ENCODE measurements at regions not wholly inside any gene's neighbourhood (a gene's known extent, or its start where the extent isn't known, plus 50 kb on each side); places are given as distances from the start of the nearest gene placed in this dataset.

DNA sequence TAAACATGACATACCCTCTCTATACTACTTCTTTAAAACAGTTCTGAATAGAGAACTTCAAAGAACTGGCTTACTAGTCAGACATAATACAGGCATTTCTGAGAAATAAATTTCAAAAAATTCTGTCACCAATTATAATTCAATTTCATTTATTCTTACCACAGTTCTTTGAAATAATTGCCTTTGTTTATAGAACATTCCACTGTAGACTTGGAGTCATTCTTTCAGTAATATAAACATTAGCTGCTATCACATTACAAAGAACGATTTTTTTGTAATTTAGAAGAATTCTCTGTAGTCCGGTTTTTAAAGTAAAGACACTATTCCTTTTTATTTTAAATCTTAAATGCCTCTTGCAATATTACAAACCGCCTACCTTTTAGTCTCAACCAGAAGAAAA lies 146.4 kb upstream of the COL11A1 start:
- TF ChIP-seq POLR2A (IDR thresholded peaks at IDR 0.05): no peak
- no peak for TF ChIP-seq CTCF (IDR thresholded peaks at IDR 0.05 in 4 of 5, conservative IDR thresholded peaks at IDR 0.05 in 1 of 5)
- Histone ChIP-seq H3K9me3 (no peaks in the 10 kb centered on the region), H3K4me3 (no peak overlapping the region), H3K27me3 (no peaks in the 10 kb centered on the region), H3K27ac (no peak overlapping the region), H3K36me3 (no peaks in the 10 kb centered on the region), H3K4me1 (no peaks in the 10 kb centered on the region)
- ATAC-seq (no peak), DNase-seq (no peak)
- in situ Hi-C loops (cut with MboI; ENCODE audit: low sequenced_read_pairs in 4 of 4) (no loop called here), intact Hi-C loops (cut with DNase I; ENCODE audit: low total_unique reads) (no loop called here)

DNA sequence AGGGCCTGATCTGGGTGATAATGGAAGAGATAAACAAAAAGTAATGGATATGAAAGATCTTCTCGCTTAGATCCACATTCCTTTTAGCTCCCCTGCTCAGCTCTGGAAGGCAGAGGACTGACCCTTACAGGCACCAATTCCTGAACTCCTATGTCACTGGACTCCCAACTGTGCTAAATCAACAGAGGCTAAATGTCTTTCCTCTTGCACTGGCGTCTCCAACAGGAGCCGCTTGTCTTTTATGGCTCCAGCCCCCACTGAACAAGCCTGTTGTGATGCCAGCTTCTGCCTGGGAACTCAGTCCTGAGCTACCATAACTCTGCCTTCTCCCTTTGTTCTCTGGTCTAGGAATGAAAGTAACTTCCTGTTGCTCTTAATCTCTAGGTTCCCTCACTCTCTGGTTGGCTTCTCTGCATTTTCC lies 142.1 kb upstream of the COL11A1 start:
- no peaks in the 10 kb centered on the region for H3K4me1 ChIP-seq
- no peak overlapping the region for H3K27ac ChIP-seq
- H3K36me3 ChIP-seq: no peaks in the 10 kb centered on the region
- no peak for ATAC-seq
- TF ChIP-seq CTCF (IDR thresholded peaks at IDR 0.05 in 4 of 5, conservative IDR thresholded peaks at IDR 0.05 in 1 of 5): no peak
- TF ChIP-seq POLR2A (IDR thresholded peaks at IDR 0.05): no peak
- in situ Hi-C loops (cut with MboI; ENCODE audit: low sequenced_read_pairs in 4 of 4) (no loop called here), intact Hi-C loops (cut with DNase I; ENCODE audit: low total_unique reads) (no loop called here)
- no peaks in the 10 kb centered on the region for H3K27me3 ChIP-seq
- no peak for DNase-seq
- no peaks in the 10 kb centered on the region for H3K9me3 ChIP-seq
- no peak overlapping the region for H3K4me3 ChIP-seq

DNA sequence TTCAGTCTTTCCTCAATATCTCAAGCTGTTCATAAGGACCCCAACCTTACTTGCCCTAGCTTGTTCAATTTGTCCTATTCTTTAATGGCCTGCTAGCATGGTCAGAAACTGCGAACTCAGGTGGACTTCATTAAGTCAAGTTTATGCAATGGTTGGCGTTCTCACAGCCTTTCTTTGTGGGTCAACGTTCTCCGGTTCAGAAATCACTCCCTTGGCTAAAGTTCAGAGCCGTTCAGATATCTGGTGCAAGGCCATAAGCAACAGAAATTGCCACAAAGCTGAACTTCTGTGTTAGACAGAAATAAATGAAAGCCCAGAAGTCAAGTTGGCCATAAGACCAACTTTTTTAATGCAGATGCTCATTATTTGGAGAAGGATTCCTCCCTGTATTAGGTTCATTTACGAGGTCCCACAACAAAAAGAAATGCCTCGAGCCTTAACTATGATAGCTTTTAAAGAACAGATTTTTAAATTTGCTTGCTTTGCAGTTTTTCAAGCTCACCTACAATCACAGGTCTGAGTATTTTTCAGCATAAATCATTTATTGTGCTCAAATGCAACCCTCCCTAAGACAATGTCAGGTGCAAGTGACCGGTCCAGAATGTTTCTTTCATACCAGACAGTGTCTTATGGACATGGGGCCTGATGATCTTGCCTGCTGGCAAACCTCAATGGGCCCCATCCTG lies 140.2 kb upstream of the COL11A1 start:
- no peaks in the 10 kb centered on the region for H3K9me3 ChIP-seq
- H3K36me3 ChIP-seq: no peaks in the 10 kb centered on the region
- no peak for DNase-seq
- intact Hi-C loops (cut with DNase I; ENCODE audit: low total_unique reads): no loop called here
- no peaks in the 10 kb centered on the region for H3K27me3 ChIP-seq
- no peak for ATAC-seq
- H3K27ac ChIP-seq: no peak overlapping the region
- TF ChIP-seq CTCF (IDR thresholded peaks at IDR 0.05 in 4 of 5, conservative IDR thresholded peaks at IDR 0.05 in 1 of 5): no peak
- TF ChIP-seq POLR2A (IDR thresholded peaks at IDR 0.05): no peak
- H3K4me1 ChIP-seq: no peaks in the 10 kb centered on the region
- H3K4me3 ChIP-seq: no peak overlapping the region
- in situ Hi-C loops (cut with MboI; ENCODE audit: low sequenced_read_pairs in 4 of 4): no loop called here

GRCh38 chr1:103247517-103247916 lies 139.2 kb upstream of the COL11A1 start:
- H3K27me3 ChIP-seq: no peaks in the 10 kb centered on the region
- H3K4me1 ChIP-seq: no peaks in the 10 kb centered on the region
- H3K27ac ChIP-seq: no peak overlapping the region
- in situ Hi-C loops (cut with MboI; ENCODE audit: low sequenced_read_pairs in 4 of 4) (no loop called here), intact Hi-C loops (cut with DNase I; ENCODE audit: low total_unique reads) (no loop called here)
- TF ChIP-seq CTCF (IDR thresholded peaks at IDR 0.05 in 4 of 5, conservative IDR thresholded peaks at IDR 0.05 in 1 of 5) (no peak), POLR2A (IDR thresholded peaks at IDR 0.05) (no peak)
- DNase-seq: no peak
- no peaks in the 10 kb centered on the region for H3K36me3 ChIP-seq
- no peak for ATAC-seq
- no peaks in the 10 kb centered on the region for H3K9me3 ChIP-seq
- H3K4me3 ChIP-seq: no peak overlapping the region

DNA sequence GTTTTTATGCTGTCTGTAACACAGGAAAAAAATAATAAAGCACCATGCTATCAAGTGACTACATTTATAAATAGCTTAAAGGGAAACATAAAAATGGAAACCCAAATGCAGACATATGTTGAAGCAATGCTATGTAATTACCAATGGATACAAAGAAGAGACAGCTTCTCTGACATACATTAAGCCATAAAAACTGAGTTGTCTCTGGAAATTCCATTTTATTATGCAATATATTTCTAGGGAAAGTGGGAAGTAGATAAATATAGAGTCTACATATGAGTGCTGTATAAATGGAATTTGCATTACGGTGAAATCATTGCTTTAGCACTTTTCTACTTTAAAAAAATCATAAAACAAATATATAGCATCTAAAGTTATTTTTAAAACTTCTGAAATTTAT lies 135.2 kb upstream of the COL11A1 start:
- no peak for ATAC-seq
- intact Hi-C loops (cut with DNase I; ENCODE audit: low total_unique reads) (no loop called here), in situ Hi-C loops (cut with MboI; ENCODE audit: low sequenced_read_pairs in 4 of 4) (no loop called here)
- no peaks in the 10 kb centered on the region for H3K9me3 ChIP-seq
- no peak for DNase-seq
- no peak overlapping the region for H3K27ac ChIP-seq
- no peaks in the 10 kb centered on the region for H3K27me3 ChIP-seq
- no peaks in the 10 kb centered on the region for H3K36me3 ChIP-seq
- no peak overlapping the region for H3K4me3 ChIP-seq
- TF ChIP-seq POLR2A (IDR thresholded peaks at IDR 0.05): no peak
- no peak for TF ChIP-seq CTCF (IDR thresholded peaks at IDR 0.05 in 4 of 5, conservative IDR thresholded peaks at IDR 0.05 in 1 of 5)
- H3K4me1 ChIP-seq: no peaks in the 10 kb centered on the region

All from gastrocnemius medialis (tissue), 4 donors.